GM18868 (cell line): ENCODE measurements at regions not wholly inside any gene's neighbourhood (a gene's known extent, or its start where the extent isn't known, plus 50 kb on each side); places are given as distances from the start of the nearest gene placed in this dataset.
A peak's percentile ranks its signal among the peaks of the same experiment; 100 is the strongest.

Experiments used
- ATAC-seq: cut with Tn5 transposase; IDR thresholded peaks from one replicate; pipeline ENCODE4 v1.9.1; 2021; ENCODE audit warnings: mild to moderate bottlenecking, moderate library complexity; ENCODE audit not compliant: unreplicated experiment

DNA sequence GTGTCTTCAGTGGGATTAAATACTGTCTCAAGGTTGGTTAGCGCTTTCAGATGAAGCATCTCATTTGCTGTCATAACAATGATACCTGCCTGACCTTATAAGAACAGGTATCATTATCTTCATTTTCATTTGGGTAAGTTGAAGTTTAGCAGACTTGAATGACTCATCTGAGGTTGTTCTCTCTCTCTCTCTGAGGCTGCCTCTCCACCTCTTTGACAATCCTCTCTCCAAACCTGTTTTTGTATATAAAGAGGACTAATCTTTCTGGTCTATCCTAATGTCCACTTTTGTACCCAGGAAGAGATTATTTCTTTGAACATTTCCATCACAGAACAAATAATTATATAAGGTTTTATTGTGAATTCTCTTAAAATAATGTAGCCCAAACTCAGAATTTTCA is 291.4 kb downstream of the KLF6 start:
- ATAC-seq, result no peak

DNA sequence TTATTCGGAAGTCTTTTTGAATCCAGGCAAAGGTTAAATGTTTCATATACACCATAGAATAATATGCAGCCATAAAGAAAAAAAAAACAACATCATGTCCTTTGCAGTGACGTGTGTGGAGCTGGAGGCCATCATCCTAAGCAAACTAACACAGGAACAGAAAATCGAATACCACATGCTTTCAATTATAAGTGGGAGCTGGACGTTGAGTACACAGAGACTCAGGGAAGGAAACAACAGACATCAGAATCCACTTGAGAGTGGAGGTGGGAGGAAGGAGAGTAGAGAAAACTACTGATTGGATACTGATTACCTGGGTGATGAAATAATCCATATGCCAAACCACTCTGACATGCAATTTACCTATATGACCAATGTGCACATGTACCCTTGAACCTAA is 293.4 kb downstream of the KLF6 start:
- ATAC-seq, result no peak

- ATAC-seq, result no peak
Measured at GRCh38 chr10:3487228-3487627, 297.8 kb downstream of the KLF6 start.

DNA sequence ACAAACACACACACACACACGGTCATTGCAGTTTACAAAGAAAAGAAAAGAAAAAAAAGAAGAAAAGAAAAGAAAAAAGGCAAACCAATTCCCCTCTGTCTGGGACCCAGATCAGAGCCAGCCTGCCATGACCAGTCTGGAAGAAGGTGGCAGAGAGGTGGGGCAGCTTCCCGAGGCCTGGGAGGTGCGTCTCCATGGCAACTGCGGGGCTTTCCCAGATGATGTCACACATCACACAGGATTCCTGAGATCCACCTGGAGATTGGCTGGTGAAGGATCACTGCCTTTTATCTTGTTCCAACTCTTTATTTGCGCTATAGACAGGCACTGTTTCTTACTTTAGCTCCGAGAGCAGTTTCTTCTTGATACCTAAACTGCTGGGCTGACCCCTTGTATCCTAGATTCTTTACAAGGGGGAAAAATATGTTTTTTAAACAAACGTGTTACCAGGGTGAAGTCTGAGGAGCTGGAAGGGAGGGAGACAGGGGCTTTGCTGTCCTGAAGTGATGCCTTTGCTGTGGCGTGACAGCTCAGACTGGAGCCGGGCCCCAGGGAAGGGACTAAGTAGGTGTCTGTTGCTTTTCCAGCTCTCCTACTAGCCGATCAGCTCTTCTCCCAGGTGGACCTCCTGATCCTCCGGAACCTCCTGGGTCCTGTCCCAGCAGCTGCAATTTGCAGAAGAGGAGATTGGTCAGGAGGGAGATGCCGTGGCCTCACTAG is 298.5 kb downstream of the KLF6 start:
- ATAC-seq, result no peak

DNA sequence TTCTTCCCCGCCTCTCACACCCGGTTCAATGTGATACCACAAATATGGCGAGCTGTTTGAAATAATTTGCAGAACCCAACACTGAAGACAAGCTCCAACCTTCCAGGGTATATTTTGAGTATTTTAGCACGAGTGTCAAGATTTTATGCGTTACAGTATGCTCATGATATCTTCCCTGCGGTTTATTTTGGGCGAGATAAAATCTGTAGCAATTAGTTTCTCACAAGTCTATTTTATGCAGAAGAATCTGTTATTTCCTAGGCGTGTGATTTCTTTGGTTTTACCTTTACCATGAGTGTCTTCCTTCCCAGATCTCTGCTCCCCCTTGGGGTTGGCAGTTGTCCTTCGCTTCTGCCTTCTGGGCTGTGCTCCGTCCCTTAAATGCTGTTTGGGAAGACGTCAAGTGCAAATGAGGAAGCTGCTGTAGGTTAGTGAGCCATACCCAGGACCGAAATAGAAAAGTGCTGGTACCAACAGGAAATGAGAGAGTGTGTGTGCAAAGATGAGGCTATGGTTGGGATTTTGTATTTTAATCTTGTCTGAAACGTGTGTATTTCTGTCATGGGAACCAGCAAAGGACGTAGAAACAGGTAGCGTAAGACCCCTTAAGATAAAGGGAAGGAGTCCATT is 299.8 kb downstream of the KLF6 start:
- ATAC-seq, result peak; percentile 48

DNA sequence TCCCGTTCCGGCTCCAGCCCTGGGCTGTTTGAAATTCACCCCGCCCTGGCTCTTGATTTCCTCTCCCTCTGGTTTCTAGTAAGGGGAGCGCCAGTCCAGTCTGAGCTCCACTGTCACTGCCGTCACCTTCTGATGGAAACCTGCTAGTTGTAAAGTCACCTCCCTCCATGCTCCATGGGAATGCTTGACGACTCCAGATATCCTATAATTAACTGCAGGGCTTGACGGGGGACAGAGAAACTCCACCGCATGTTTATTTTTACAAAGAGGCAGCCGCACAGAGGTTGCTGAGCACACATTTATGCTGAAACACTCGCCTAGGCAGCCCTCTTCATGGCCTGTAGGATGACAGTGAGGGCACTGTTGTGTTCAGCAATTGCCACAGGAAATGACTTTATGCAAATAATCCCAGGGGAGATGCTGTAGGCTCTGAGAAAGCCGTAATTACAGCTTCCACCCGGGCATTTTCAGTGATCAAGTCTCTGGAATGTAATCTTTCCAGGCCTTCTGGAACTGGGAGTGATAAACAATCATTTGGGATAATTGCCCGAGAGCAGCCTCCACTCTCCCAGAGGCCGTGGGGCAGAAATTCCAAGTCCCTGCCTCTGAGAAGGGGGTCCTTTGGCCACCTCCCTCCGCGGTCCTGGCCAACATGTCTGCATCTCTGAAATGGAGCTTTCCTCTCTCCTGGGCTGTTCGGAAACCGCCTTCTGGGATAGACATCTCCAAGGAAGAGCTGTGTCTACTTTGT is 300.5 kb downstream of the KLF6 start:
- no peak for ATAC-seq

DNA sequence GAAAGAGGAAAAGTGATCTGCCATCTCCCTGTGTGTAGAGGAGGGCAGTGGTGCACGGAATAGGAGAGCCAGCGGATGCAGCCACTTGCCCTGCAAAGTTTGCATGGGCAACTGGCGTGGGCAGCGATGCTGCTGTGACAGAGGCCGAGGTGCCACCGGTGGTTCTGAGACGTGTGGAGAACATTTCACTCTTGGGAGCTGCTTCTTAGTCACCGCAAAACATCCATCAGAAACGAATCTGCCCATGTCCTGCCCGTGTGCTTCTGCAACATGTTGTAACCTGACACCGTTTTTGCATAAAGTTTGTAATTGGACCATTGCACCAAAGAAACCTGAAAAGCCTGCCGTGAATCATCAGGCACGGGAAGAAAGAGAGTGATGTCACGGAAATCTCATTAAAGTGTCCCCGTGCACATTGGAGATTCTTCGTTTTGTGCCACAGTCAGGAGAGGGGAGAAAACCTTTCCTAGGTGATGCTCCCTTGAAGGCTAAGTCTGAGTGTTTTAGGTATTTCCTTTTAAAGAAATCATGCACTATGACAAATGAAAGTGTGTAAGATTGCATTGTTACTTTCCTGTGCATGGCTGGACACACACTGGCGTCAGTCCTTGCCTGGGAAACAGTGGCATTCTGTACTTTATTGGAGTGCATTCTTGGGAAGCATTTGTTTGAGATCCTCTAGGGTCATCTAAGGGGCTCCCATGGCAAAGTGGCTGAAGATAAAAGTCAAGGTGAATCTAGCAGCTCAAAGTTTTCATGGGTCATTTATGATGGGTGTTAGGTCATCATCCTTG is 302.6 kb downstream of the KLF6 start:
- ATAC-seq, result peak; percentile 25

DNA sequence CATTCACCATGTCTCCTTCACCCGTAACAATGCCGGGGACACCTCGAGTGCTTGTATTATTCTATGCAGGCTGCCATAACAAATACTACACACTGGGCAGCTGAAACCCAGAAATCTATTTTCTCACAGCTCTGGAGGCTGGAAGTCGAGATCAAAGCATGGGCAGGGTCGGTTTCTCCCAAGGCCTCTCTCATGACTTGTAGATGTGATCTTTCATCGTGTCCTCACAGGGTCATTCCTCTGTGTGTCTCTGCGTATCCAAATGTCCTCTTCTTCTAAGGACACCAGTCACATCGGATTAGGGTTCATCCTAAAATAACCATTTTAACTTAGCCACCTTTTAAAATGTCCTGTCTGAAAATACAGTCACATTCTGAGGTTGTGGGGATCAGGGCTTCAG is 303.5 kb downstream of the KLF6 start:
- ATAC-seq, result no peak

GRCh38 chr10:3480990-3481315 is 304.1 kb downstream of the KLF6 start:
- no peak for ATAC-seq

DNA sequence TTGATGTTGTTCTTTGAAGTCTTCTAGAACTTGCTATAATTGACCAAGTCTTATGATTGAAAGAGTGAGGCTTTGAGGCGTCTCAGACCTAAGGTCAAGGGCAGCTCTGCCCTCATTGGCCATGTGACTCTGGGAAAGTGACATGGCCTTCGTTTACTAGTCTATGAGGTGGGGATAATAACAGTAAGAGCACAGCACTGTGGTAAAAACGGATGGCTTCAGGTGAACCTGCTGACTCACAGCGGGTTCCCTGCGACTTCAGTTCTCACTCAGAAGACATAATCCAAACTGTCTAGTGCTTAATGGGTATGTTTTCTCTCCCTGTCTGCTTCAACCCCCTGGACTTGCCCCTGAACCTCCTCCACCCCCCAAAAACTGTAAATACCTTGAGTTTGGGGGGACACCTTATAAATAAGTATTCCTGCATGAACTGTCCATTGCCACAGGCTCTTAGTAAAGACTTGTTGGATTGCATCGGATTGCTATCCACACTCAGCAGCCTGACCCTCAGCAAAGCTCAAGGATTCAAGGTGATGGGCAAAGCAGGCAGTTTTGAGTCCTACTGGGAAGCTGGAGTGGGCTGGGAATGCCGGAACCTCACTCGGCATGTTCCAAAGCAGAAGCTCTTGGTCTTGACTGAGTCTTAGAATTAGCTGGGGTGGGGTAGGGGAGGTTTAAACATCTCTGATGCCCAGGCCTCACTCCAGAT is 304.6 kb downstream of the KLF6 start:
- ATAC-seq, result no peak

DNA sequence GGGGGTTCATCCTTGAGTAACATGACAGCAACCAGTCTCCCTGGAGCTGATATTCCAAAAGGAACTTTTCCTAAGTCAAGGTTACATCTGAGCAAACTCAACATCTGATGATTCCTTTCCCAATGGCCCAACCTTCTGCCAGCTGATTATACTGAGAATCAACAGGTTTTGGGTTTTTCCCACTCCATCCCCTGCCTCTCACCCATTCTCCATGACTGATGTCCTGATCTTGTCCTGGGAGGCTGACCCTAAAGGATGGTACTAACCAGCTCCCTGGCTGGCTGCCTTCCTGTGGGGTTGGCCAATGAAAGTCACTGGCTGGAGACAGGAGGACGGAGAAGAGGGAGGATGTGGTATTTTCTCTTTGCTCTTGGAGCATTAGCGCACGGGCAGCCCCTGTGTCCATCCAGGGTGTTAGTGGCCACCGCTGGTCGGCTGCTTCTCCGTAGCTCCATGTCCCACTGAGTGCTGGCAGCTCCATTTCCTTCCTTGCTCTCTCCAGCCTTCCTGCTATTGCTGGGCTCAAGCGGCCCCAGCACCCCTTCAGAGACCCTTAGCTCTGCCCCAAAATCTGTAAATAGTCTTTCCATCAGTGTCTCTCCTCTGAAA is 306.2 kb upstream of the PITRM1 start:
- ATAC-seq, result no peak

- ATAC-seq, result peak; percentile 68
Measured at GRCh38 chr10:3478153-3478552, 305.6 kb upstream of the PITRM1 start.

DNA sequence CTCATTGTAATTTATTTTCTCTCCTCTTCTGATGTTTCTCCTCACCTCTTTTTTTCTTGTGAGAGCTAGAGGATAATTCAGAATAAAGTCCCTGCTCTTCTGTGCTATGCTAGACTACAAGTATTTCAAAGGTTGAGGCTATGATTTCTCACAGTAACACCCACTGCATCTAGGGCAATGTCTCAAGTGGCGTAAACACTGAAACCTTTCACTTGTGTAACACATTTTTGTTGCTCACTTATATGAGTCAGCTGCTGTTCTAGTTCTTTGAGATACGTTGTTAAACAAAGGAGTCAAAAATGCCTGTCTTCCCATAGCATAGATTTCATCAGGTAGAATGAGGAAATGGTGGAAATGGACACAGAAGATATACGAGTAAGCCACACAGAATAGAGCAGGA is 305.1 kb upstream of the PITRM1 start:
- ATAC-seq, result peak; percentile 73

GRCh38 chr10:3476640-3477448 is 304.3 kb upstream of the PITRM1 start:
- ATAC-seq, result no peak

GRCh38 chr10:3476186-3476585 is 303.6 kb upstream of the PITRM1 start:
- ATAC-seq, result no peak

- ATAC-seq, result no peak
Measured at GRCh38 chr10:3475367-3475766, 302.8 kb upstream of the PITRM1 start.

- ATAC-seq, result no peak
Measured at GRCh38 chr10:3474266-3474665, 301.7 kb upstream of the PITRM1 start.

GRCh38 chr10:3473271-3473670 is 300.7 kb upstream of the PITRM1 start:
- no peak for ATAC-seq

- no peak for ATAC-seq
Measured at GRCh38 chr10:3472287-3473051, 299.9 kb upstream of the PITRM1 start.
